ENCODE measurements at regions not wholly inside any gene's neighbourhood (a gene's known extent, or its start where the extent isn't known, plus 50 kb on each side); places are given as distances from the start of the nearest gene placed in this dataset.
"Not testable (repeated sequence)": the region's sequence is repeated elsewhere in the genome, so short reads cannot be mapped to it uniquely, and the experiment has no call there.

DNA sequence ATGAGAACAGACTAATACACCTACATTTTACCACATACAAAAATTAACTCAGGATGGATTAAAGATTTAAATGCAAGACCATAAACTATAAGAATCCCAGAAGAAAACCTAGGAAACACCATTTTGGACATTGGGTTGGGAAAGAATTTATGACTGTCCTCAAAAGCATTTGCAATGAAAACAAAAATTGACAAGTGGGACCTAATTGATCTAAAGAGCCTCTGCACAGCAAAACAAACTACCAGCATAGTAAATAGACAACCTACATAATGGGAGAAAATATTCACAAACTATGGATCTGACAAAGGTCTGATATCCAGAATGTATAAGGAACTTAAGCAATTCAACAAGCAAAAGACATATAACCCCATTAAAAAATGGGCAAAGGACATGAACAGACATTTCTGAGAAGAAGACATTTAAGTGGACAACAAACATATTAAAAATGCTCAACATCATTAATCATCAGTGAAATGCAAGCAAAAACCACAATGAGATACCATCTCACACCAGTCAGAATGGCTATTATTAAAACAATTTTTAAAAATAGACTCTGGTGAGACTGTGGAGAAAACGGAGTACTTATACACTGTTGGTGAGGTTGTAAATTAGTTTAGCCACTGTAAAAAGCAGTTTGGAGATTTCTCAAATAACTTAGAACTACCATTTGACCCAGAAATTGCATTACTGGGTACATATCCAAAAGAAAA, 221.7 kb upstream of the DIPK2B start:
- Histone ChIP-seq H3K27me3 (no peaks in the 10 kb centered on the region), H3K27ac (no peak overlapping the region), H3K4me3 (no peak overlapping the region), H3K36me3 (no peaks in the 10 kb centered on the region), H3K9me3 (no peaks in the 10 kb centered on the region), H3K4me1 (no peaks in the 10 kb centered on the region)
- no peak for DNase-seq
- WGBS, 2 donors (ENCODE audit: low coverage in 1 of 2), result 47 to 80% methylated on average over 1 of the region's 1 CpG
- TF ChIP-seq POLR2A (IDR thresholded peaks at IDR 0.05) (no peak), EP300 (IDR thresholded peaks at IDR 0.05; ENCODE audit: low read depth) (no peak), POLR2AphosphoS5 (IDR thresholded peaks at IDR 0.05) (no peak)
- TF ChIP-seq, protein P1, sequence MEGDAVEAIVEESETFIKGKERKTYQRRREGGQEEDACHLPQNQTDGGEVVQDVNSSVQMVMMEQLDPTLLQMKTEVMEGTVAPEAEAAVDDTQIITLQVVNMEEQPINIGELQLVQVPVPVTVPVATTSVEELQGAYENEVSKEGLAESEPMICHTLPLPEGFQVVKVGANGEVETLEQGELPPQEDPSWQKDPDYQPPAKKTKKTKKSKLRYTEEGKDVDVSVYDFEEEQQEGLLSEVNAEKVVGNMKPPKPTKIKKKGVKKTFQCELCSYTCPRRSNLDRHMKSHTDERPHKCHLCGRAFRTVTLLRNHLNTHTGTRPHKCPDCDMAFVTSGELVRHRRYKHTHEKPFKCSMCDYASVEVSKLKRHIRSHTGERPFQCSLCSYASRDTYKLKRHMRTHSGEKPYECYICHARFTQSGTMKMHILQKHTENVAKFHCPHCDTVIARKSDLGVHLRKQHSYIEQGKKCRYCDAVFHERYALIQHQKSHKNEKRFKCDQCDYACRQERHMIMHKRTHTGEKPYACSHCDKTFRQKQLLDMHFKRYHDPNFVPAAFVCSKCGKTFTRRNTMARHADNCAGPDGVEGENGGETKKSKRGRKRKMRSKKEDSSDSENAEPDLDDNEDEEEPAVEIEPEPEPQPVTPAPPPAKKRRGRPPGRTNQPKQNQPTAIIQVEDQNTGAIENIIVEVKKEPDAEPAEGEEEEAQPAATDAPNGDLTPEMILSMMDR (IDR thresholded peaks at IDR 0.05), result no peak
- in situ Hi-C loops (cut with MboI; ENCODE audit: low pct_ligation_motif_present in 1 of 4, low pct_unique_long_range_greater_than_20kb in 1 of 4, low sequenced_read_pairs in 3 of 4) (no loop called here), intact Hi-C loops (cut with DNase I; ENCODE audit: low total_unique reads) (no loop called here)

DNA sequence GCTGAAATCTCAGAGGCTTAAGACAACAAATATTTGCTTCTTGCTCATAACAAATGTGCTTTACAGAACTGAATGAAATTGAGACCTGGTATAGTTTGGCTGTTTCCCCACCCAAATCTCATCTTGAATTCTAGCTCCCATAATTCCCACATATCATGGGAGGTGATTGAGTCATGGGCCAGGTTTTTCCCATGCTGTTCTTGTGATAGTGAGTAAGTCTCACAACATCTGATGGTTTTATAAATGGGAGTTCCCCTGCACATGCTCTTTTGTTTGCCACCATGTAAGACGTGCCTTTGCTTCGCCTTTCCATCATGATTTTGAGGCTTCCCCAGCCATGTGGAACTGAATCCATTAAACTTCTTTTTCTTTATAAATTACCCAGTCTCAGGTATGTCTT, 221.1 kb upstream of the DIPK2B start:
- Histone ChIP-seq H3K4me1 (no peaks in the 10 kb centered on the region), H3K27ac (no peak overlapping the region), H3K36me3 (no peaks in the 10 kb centered on the region), H3K4me3 (no peak overlapping the region), H3K27me3 (no peaks in the 10 kb centered on the region), H3K9me3 (no peaks in the 10 kb centered on the region)
- TF ChIP-seq POLR2AphosphoS5 (IDR thresholded peaks at IDR 0.05), result no peak
- TF ChIP-seq POLR2A (IDR thresholded peaks at IDR 0.05), result no peak
- TF ChIP-seq, protein P1 (IDR thresholded peaks at IDR 0.05), result no peak
- no peak for TF ChIP-seq EP300 (IDR thresholded peaks at IDR 0.05; ENCODE audit: low read depth)
- WGBS, 2 donors (ENCODE audit: low coverage in 1 of 2), result 84% methylated on average over 2 of the region's 2 CpGs; no CpG with 5 or more reads in 1 of the 2 donors
- in situ Hi-C loops (cut with MboI; ENCODE audit: low pct_ligation_motif_present in 1 of 4, low pct_unique_long_range_greater_than_20kb in 1 of 4, low sequenced_read_pairs in 3 of 4), result no loop called here
- no peak for DNase-seq
- intact Hi-C loops (cut with DNase I; ENCODE audit: low total_unique reads), result no loop called here

DNA sequence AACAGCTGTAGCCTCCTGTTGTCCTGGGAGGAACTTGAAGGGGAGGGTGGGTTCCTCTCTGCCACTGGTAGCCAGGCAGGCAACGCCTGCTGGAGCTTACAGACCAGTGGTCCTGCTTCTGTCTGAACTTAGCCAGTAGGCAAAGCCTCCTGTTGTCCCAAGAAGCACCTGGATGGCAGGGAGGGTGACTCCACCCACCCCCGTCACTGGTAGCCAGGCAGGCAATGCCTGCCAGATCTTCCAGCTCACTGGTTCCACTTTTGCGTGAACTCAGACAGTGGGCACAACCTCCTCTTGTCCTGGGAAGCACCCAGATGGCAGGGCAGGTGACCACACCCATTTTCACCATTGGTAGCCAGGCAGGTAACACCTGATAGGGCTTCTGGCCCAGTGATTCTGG, 203.5 kb upstream of the DIPK2B start:
- TF ChIP-seq POLR2AphosphoS5 (IDR thresholded peaks at IDR 0.05) (no peak), EP300 (IDR thresholded peaks at IDR 0.05; ENCODE audit: low read depth) (no peak), POLR2A (IDR thresholded peaks at IDR 0.05) (no peak)
- TF ChIP-seq, protein P1 (IDR thresholded peaks at IDR 0.05), result no peak
- no peaks in the 10 kb centered on the region for H3K36me3 ChIP-seq
- H3K27me3 ChIP-seq, result no peaks in the 10 kb centered on the region
- WGBS, 2 donors (ENCODE audit: low coverage in 1 of 2), result 60% methylated on average over 3 of the region's 3 CpGs; no CpG with 5 or more reads in 1 of the 2 donors
- H3K4me3 ChIP-seq, result no peak overlapping the region
- no peaks in the 10 kb centered on the region for H3K9me3 ChIP-seq
- H3K4me1 ChIP-seq, result no peaks in the 10 kb centered on the region
- no peak overlapping the region for H3K27ac ChIP-seq
- in situ Hi-C loops (cut with MboI; ENCODE audit: low pct_ligation_motif_present in 1 of 4, low pct_unique_long_range_greater_than_20kb in 1 of 4, low sequenced_read_pairs in 3 of 4) (no loop called here), intact Hi-C loops (cut with DNase I; ENCODE audit: low total_unique reads) (no loop called here)
- DNase-seq, result no peak

DNA sequence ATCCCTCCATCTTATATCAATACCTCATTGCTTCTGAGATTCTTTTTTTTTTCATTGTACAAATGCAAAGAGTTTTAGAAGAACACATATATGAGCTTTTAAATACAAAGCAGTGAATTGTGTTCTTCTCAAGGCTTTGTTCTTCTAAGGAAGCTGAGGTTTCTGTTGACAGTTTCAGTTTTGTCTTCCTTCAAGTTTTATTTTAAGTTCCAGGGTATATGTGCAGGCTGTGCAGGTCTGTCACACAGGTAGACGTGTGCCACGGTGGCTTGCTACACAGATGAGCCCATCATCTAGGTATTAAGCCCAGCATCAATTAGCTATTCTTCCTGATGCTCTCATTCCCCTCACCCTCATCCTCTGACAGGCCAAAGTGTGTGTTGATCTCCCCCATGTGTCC, 201.2 kb upstream of the DIPK2B start:
- Histone ChIP-seq H3K4me3 (no peak overlapping the region), H3K27ac (no peak overlapping the region), H3K9me3 (no peaks in the 10 kb centered on the region), H3K36me3 (no peaks in the 10 kb centered on the region), H3K4me1 (no peaks in the 10 kb centered on the region), H3K27me3 (no peaks in the 10 kb centered on the region)
- intact Hi-C loops (cut with DNase I; ENCODE audit: low total_unique reads), result no loop called here
- in situ Hi-C loops (cut with MboI; ENCODE audit: low pct_ligation_motif_present in 1 of 4, low pct_unique_long_range_greater_than_20kb in 1 of 4, low sequenced_read_pairs in 3 of 4), result no loop called here
- WGBS, 2 donors (ENCODE audit: low coverage in 1 of 2), result 65% methylated on average over 2 of the region's 2 CpGs; no CpG with 5 or more reads in 1 of the 2 donors
- no peak for DNase-seq
- no peak for TF ChIP-seq POLR2AphosphoS5 (IDR thresholded peaks at IDR 0.05)
- TF ChIP-seq POLR2A (IDR thresholded peaks at IDR 0.05), result no peak
- no peak for TF ChIP-seq EP300 (IDR thresholded peaks at IDR 0.05; ENCODE audit: low read depth)
- TF ChIP-seq, protein P1 (IDR thresholded peaks at IDR 0.05), result no peak

DNA sequence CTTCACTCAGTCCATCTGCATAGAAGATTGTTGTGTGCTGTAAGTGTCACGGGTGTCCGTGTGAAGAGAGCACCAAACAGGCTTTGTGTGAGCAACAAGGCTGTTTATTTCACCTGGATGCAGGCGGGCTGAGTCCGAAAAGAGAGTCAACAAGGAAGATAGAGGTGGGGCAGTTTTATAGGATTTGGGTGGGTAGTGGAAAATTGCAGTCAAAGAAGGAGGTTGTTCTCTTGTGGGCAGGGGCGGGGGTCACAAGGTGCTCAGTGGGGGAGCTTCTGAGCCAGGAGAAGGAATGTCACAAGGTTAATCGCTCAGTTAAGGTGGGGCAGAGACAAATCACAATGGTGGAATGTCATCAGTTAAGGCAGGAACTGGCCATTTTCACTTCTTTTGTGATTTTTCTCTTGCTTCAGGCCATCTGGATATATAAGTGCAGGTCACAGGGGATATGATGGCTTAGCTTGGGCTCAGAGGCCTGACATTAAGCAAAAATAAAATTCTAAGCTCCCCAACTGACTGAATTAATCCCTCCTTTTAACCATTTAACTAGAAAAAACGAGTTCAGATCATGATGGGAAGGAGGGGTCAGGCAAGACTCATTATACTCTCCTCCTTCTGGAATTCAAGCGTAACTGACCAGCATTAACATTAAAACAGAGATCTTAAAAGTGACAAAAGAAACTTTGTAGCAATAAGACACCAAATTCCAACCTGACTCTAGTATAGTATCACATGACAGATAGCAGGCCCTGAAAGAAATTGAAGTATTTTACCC, 200.5 kb upstream of the DIPK2B start:
- H3K36me3 ChIP-seq; H3K4me3 ChIP-seq; H3K4me1 ChIP-seq; H3K27ac ChIP-seq; H3K27me3 ChIP-seq; DNase-seq; intact Hi-C loops (cut with DNase I; ENCODE audit: low total_unique reads); H3K9me3 ChIP-seq; in situ Hi-C loops (cut with MboI; ENCODE audit: low pct_ligation_motif_present in 1 of 4, low pct_unique_long_range_greater_than_20kb in 1 of 4, low sequenced_read_pairs in 3 of 4): not testable (repeated sequence)
- 18 to 53% methylated on average over 4 to 8 of the region's 8 CpGs for WGBS, 2 donors (ENCODE audit: low coverage in 1 of 2)

All from transverse colon (tissue), 4 donors.